K562 (cell line): ENCODE measurements at regions not wholly inside any gene's neighbourhood (a gene's known extent, or its start where the extent isn't known, plus 50 kb on each side); places are given as distances from the start of the nearest gene placed in this dataset.

Source experiments
- ATAC-seq: fragments of 200-7000 bp; cut with Tn5 transposase; 3 replicates; pipeline ENCODE4 v1.9.1; 2020; ENCODE audit warnings: moderate library complexity
- BruUV-seq: library from RNA; stranded (reverse); fragments of 400-500 nt; replicated peaks from 2 replicates; lab custom pipeline; 2021; lab: Mats Ljungman, UMichigan
- CTCF ChIA-PET: fragments of 300-600 bp; formaldehyde crosslinking; extraction: SDS; loops from one replicate; lab custom pipeline; 2021; ENCODE audit warnings: low intra/inter-chr PET ratio; lab: Yijun Ruan, JAX
- POLR2A ChIA-PET: fragments of 300-600, 350-650 bp; sonication (Branson Sonifier 250); formaldehyde crosslinking; extraction: SDS; loops from one replicate; lab custom pipeline; 2021; ENCODE audit warnings: antibody characterized with exemption, inconsistent platforms; lab: Yijun Ruan, JAX
- DNase-seq, 4 experiments: peaks; one replicate each; pipeline versions ENCODE4 v3.0.0 to v3.0.0-alpha.2; 2011 to 2018; ENCODE audit warnings: low spot score in 3 of 4, mixed read lengths in 3 of 4; ENCODE audit errors: extremely low read depth in 1 of 4
- FAIRE-seq: peaks from 2 replicates; lab custom pipeline; 2011; peaks lifted over from hg19 to GRCh38; lab: Jason Lieb, UNC
- H2AFZ ChIP-seq: 2 replicates; pipeline ENCODE4 v1.6.0; 2011; ENCODE audit warnings: low read depth, low read length, control low read depth, inconsistent platforms
- H3K27ac ChIP-seq: fragments of 200-600 bp; 3 replicates; pipeline ENCODE4 v1.8.0; 2011; ENCODE audit warnings: low read depth, mild to moderate bottlenecking, control low read depth, inconsistent platforms, low read length, moderate library complexity, mixed read lengths; ENCODE audit errors: extremely low read depth
- H3K27me3 ChIP-seq, 2 experiments: fragments of 300-600 bp in 1 of 2; 2 replicates in 1 of 2; 3 replicates in 1 of 2; pipeline versions ENCODE4 v1.6.0 to v1.8.0; 2011; ENCODE audit warnings: inconsistent platforms in 2 of 2, low read length in 2 of 2, mild to moderate bottlenecking in 1 of 2, mixed read lengths in 1 of 2, moderate library complexity in 1 of 2; ENCODE audit not compliant: control insufficient read depth in 2 of 2, insufficient read depth in 2 of 2
- H3K36me3 ChIP-seq: fragments of 300-600 bp; 3 replicates; pipeline ENCODE4 v1.8.0; 2011; ENCODE audit warnings: mild to moderate bottlenecking, low read length, inconsistent platforms; ENCODE audit not compliant: control insufficient read depth, insufficient read depth
- H3K4me1 ChIP-seq, 2 experiments: fragments of 200-600 bp in 1 of 2; replicated peaks in 1 of 2; 2 replicates in 1 of 2; 3 replicates in 1 of 2; pipeline versions ENCODE4 v1.5.1 to v1.8.0; 2011; ENCODE audit warnings: inconsistent platforms in 2 of 2, low read length in 2 of 2, mild to moderate bottlenecking in 1 of 2, mixed read lengths in 1 of 2, moderate library complexity in 1 of 2; ENCODE audit not compliant: control insufficient read depth in 2 of 2, insufficient read depth in 2 of 2
- H3K4me2 ChIP-seq: 2 replicates; pipeline ENCODE4 v1.6.1; 2011; ENCODE audit warnings: low read length, control low read depth, inconsistent platforms, mixed read lengths; ENCODE audit not compliant: insufficient read depth
- H3K4me3 ChIP-seq: fragments of 200-600 bp; sonication (generic), shearing (Covaris generic); 2 replicates; pipeline ENCODE4 v1.5.1; 2016; ENCODE audit warnings: control low read depth, inconsistent platforms
- H3K79me2 ChIP-seq: fragments of 200-600 bp; 3 replicates; pipeline ENCODE4 v1.8.0; 2011; ENCODE audit warnings: low read length, inconsistent platforms; ENCODE audit not compliant: control insufficient read depth, insufficient read depth
- H3K9ac ChIP-seq, 2 experiments: 2 replicates each; pipeline versions ENCODE4 v1.6.0 to v1.6.1; 2011; ENCODE audit warnings: low read depth in 2 of 2, low read length in 2 of 2, control low read depth in 1 of 2, inconsistent platforms in 1 of 2, mild to moderate bottlenecking in 1 of 2, mixed read lengths in 1 of 2; ENCODE audit not compliant: insufficient read depth in 1 of 2
- H3K9me1 ChIP-seq: one replicate; pipeline ENCODE4 v1.6.0; 2011; ENCODE audit warnings: inconsistent platforms, mild to moderate bottlenecking, low read length, moderate library complexity; ENCODE audit not compliant: control insufficient read depth, insufficient read depth
- H3K9me3 ChIP-seq: replicated peaks from 2 replicates; pipeline ENCODE4 v1.5.1; 2011; ENCODE audit warnings: low read depth, low read length, inconsistent platforms; ENCODE audit not compliant: control insufficient read depth, insufficient read depth
- H4K20me1 ChIP-seq: replicated peaks from 2 replicates; pipeline ENCODE4 v1.6.1; 2011; ENCODE audit warnings: low read length, inconsistent platforms, mixed read lengths; ENCODE audit not compliant: control insufficient read depth, insufficient read depth
- MAFK ChIP-seq: IDR thresholded peaks from 2 replicates; pipeline ENCODE4 v1.6.1; 2011; ENCODE audit warnings: low read length, improper control_type of control experiment
- MNT ChIP-seq, 2 experiments: fragments of 450-650 bp; conservative IDR thresholded peaks; 2 replicates each; pipeline ENCODE4 v1.6.1; 2017; ENCODE audit warnings: mild to moderate bottlenecking in 2 of 2, moderate library complexity in 2 of 2
- NFXL1 ChIP-seq: fragments of 450-650 bp; formaldehyde crosslinking; IDR thresholded peaks from 2 replicates; pipeline ENCODE4 v1.4.0; 2021; ENCODE audit warnings: mild to moderate bottlenecking
- PRPF4 ChIP-seq: fragments of 200-400 bp; formaldehyde crosslinking; IDR thresholded peaks from one replicate; pipeline ENCODE4 v1.6.1; 2017; ENCODE audit warnings: low read length, low read depth, mild to moderate bottlenecking; ENCODE audit not compliant: insufficient read depth, poor library complexity, severe bottlenecking
- SIN3A ChIP-seq, 2 experiments: fragments of 150-350 bp in 1 of 2; IDR thresholded peaks; 2 replicates each; pipeline ENCODE4 v1.6.1; 2011 to 2016; ENCODE audit warnings: borderline replicate concordance in 2 of 2, low read depth in 2 of 2, low read length in 2 of 2, mild to moderate bottlenecking in 2 of 2, moderate library complexity in 2 of 2; ENCODE audit not compliant: control insufficient read depth in 1 of 2
- SP1 ChIP-seq: sonication (generic); formaldehyde crosslinking; IDR thresholded peaks from 2 replicates; pipeline ENCODE4 v1.8.1; 2022; ENCODE audit warnings: mild to moderate bottlenecking, missing genetic modification reagents
- TAF15 ChIP-seq: fragments of 200-400 bp; formaldehyde crosslinking; IDR thresholded peaks from 2 replicates; pipeline ENCODE4 v1.6.1; 2017; ENCODE audit warnings: mild to moderate bottlenecking, low read depth, low read length, moderate library complexity
- ZFP36 ChIP-seq: fragments of 150-350 bp; IDR thresholded peaks from 2 replicates; pipeline ENCODE4 v1.6.1; 2018; ENCODE audit warnings: low read length, low read depth; ENCODE audit not compliant: partially characterized antibody
- ZNF224 ChIP-seq: sonication (generic); formaldehyde crosslinking; IDR thresholded peaks from 2 replicates; pipeline ENCODE4 v1.8.0; 2022; ENCODE audit warnings: mild to moderate bottlenecking, missing genetic modification reagents
- ZNF263 ChIP-seq: sonication (generic); formaldehyde crosslinking; IDR thresholded peaks from 2 replicates; pipeline ENCODE4 v1.8.0; 2022; ENCODE audit warnings: mild to moderate bottlenecking, missing genetic modification reagents, borderline replicate concordance
- ZNF507 ChIP-seq: conservative IDR thresholded peaks from 2 replicates; pipeline ENCODE4 v1.6.1; 2017; ENCODE audit warnings: missing genetic modification characterization, missing compliant biosample characterization
- ZSCAN32 ChIP-seq: fragments of 450-650 bp; formaldehyde crosslinking; IDR thresholded peaks from 2 replicates; pipeline ENCODE4 v1.4.0; 2020; ENCODE audit warnings: mild to moderate bottlenecking, moderate library complexity
- WGBS: fragments of 100-300 bp; shearing (Covaris generic); methylation state at CpG from one replicate; pipeline ENCODE4 v1.1.6; 2016; ENCODE audit warnings: low coverage, mixed read lengths; ENCODE audit not compliant: insufficient coverage; ENCODE audit errors: missing lambda C conversion rate; 5-methylcytosine and 5-hydroxymethylcytosine counted together
- in situ Hi-C: fragments of 300-500 bp; cut with MboI; formaldehyde crosslinking; loops from 4 replicates; pipeline ENCODE4 v1.15.0; 2018; ENCODE audit warnings: inconsistent platforms, mixed read lengths
- intact Hi-C: fragments of 100-400 bp; cut with micrococcal nuclease; formaldehyde crosslinking; loops from 2 replicates; pipeline ENCODE4 v1.14.2; 2022

GRCh38 chr9:106693558-106693957 is 169.4 kb upstream of the ZNF462 start:
- ChIA-PET CTCF (no interaction called here), POLR2A (no interaction called here)
- DNase-seq = no peak
- H3K27me3 ChIP-seq = no peaks in the 10 kb centered on the region
- no peak overlapping the region for H3K9ac ChIP-seq
- H3K36me3 ChIP-seq = no peaks in the 10 kb centered on the region
- no TSS peak for BruUV-seq
- ATAC-seq = no peak
- no peak overlapping the region for H3K4me2 ChIP-seq
- no peaks in the 10 kb centered on the region for H3K79me2 ChIP-seq
- H3K27ac ChIP-seq = no peak overlapping the region
- no peak for TF ChIP-seq SP1
- no peak for TF ChIP-seq MNT (conservative IDR thresholded peaks at IDR 0.05)
- no peaks in the 10 kb centered on the region for H3K9me1 ChIP-seq
- 2% methylated on average over 3 of the region's 5 CpGs for WGBS
- no peak overlapping the region for H2AFZ ChIP-seq
- in situ Hi-C loops = no loop called here
- no peak overlapping the region for H3K4me3 ChIP-seq
- H3K9me3 ChIP-seq = peaks cover 2% of the 10 kb centered on the region; the same call in 1 of the 2 replicates
- H4K20me1 ChIP-seq = no peaks in the 10 kb centered on the region
- no peak for FAIRE-seq
- intact Hi-C loops = no loop called here
- no peaks in the 10 kb centered on the region for H3K4me1 ChIP-seq

- intact Hi-C loops (no loop called here), in situ Hi-C loops (no loop called here)
- Histone ChIP-seq H4K20me1 (no peaks in the 10 kb centered on the region), H3K4me1 (no peaks in the 10 kb centered on the region), H3K36me3 (no peaks in the 10 kb centered on the region), H3K9me3 (no peaks in the 10 kb centered on the region; the same call in 1 of the 2 replicates), H3K27ac (no peak overlapping the region), H3K4me3 (no peak overlapping the region), H3K4me2 (no peak overlapping the region), H2AFZ (no peak overlapping the region), H3K27me3 (no peaks in the 10 kb centered on the region), H3K79me2 (no peaks in the 10 kb centered on the region), H3K9ac (no peak overlapping the region), H3K9me1 (no peaks in the 10 kb centered on the region)
- ChIA-PET CTCF (no interaction called here), POLR2A (interaction anchor here (0.6 kb wide), 1 partner anchor 1508 kb away, joined by 3 read pairs; no protein-coding TSS in a partner anchor)
- BruUV-seq = no TSS peak
- FAIRE-seq (no peak), ATAC-seq (no peak), DNase-seq (no peak)
- WGBS = 1% methylated on average over 4 of the region's 4 CpGs
- TF ChIP-seq ZNF263 (CRISPR knock-in tag) (no peak), TAF15 (no peak), NFXL1 (CRISPR knock-in tag) (no peak), SIN3A (IDR thresholded peaks at IDR 0.05; ENCODE audit: borderline replicate concordance in 2 of 2, control insufficient read depth in 1 of 2, low read depth in 2 of 2, low read length in 2 of 2) (no peak), ZNF224 (CRISPR knock-in tag) (no peak), ZSCAN32 (CRISPR knock-in tag) (no peak), ZFP36 (no peak), MAFK (no peak), PRPF4 (no peak), ZNF507 (tag) (no peak)
Observed at GRCh38 chr9:106696804-106697203, 166.2 kb upstream of the ZNF462 start.
